Glutamatergic neuron (in vitro differentiated cells): ENCODE measurements at regions not wholly inside any gene's neighbourhood (a gene's known extent, or its start where the extent isn't known, plus 50 kb on each side); places are given as distances from the start of the nearest gene placed in this dataset.

ENCODE experiments used
- DNase-seq: peaks from one replicate; pipeline ENCODE4 v3.0.0; 2022
- H3K27ac Mint-ChIP-seq: one replicate; pipeline ENCODE4 v1.8.0; 2020; ENCODE audit warnings: mild to moderate bottlenecking, mixed read lengths, inconsistent platforms; ENCODE audit not compliant: unreplicated experiment
- H3K27me3 Mint-ChIP-seq: one replicate; pipeline ENCODE4 v1.8.0; 2020; ENCODE audit warnings: mild to moderate bottlenecking, moderate library complexity, mixed read lengths, inconsistent platforms; ENCODE audit not compliant: unreplicated experiment
- H3K36me3 Mint-ChIP-seq: one replicate; pipeline ENCODE4 v1.8.0; 2020; ENCODE audit warnings: mild to moderate bottlenecking, mixed read lengths, inconsistent platforms; ENCODE audit not compliant: unreplicated experiment
- H3K4me1 Mint-ChIP-seq: one replicate; pipeline ENCODE4 v1.8.0; 2020; ENCODE audit warnings: mild to moderate bottlenecking, low read depth, mixed read lengths, inconsistent platforms; ENCODE audit not compliant: unreplicated experiment
- H3K4me3 Mint-ChIP-seq: one replicate; pipeline ENCODE4 v1.8.0; 2020; ENCODE audit warnings: mild to moderate bottlenecking, mixed read lengths, inconsistent platforms; ENCODE audit not compliant: unreplicated experiment
- H3K9me3 Mint-ChIP-seq: one replicate; pipeline ENCODE4 v1.8.0; 2020; ENCODE audit warnings: mild to moderate bottlenecking, moderate library complexity, mixed read lengths, inconsistent platforms; ENCODE audit not compliant: unreplicated experiment
- CTCF ChIP-seq: fragments of 200-600 bp; sonication (generic); IDR thresholded peaks from one replicate; pipeline ENCODE4 v1.5.0; 2021; ENCODE audit not compliant: partially characterized antibody, unreplicated experiment

GRCh38 chr21:24824209-24824608, 783.1 kb downstream of the MRPL39 start:
- H3K9me3 Mint-ChIP-seq: peaks cover 4% of the 10 kb centered on the region
- peaks cover 3% of the 10 kb centered on the region for H3K27me3 Mint-ChIP-seq
- no peaks in the 10 kb centered on the region for H3K36me3 Mint-ChIP-seq
- no peak overlapping the region for H3K4me3 Mint-ChIP-seq
- TF ChIP-seq CTCF: no peak
- no peak overlapping the region for H3K27ac Mint-ChIP-seq
- no peaks in the 10 kb centered on the region for H3K4me1 Mint-ChIP-seq
- DNase-seq: no peak

DNA sequence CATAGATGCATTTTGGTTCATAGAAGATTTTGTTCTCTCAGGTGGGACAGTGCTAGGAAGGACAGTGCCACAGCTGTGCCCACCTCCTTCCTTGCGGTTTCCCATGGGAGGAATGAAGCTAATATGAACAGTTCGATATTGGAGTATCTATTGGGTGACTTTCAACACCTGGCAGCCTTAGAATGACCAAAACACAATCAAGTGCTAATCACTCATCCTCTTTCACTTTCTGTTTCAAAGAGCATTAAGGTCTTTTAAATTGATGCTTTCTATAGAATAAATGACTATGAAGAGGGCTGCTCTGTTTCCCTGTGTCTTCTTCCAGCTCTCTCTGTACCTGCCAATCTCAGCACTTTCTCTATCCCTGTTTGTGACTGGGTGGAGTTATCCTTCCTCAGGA, 784.0 kb downstream of the MRPL39 start:
- no peak for TF ChIP-seq CTCF
- Mint-ChIP-seq H3K27ac (no peak overlapping the region), H3K36me3 (no peaks in the 10 kb centered on the region), H3K4me1 (no peaks in the 10 kb centered on the region), H3K9me3 (peaks cover 4% of the 10 kb centered on the region), H3K4me3 (no peak overlapping the region), H3K27me3 (peaks cover 3% of the 10 kb centered on the region)
- DNase-seq: no peak

DNA sequence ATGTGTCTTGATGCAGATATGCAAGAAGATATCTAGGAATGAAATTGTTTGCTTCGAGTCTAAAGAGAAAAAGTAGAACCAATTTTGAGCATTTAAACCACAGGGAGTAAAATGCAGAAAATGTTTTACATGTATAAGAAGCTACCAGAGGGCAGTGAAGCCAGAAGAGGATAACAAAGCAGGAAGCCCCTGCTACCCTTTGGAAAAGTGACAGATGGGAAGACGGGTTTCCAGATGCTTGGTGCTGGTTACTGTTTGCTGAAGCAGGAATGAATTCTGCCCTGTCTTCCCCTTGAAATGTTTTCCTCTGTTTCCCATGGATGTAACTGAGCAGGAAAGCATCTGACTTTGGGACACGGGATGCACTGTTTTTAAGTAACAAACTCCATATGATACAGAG, 822.2 kb downstream of the MRPL39 start:
- Mint-ChIP-seq H3K4me3 (peak overlapping the region; percentile 70), H3K36me3 (no peaks in the 10 kb centered on the region), H3K4me1 (peaks cover 22% of the 10 kb centered on the region), H3K9me3 (peaks cover 8% of the 10 kb centered on the region), H3K27me3 (peaks cover 8% of the 10 kb centered on the region), H3K27ac (peak overlapping the region; percentile 99)
- DNase-seq: peak; percentile 60
- TF ChIP-seq CTCF: no peak

DNA sequence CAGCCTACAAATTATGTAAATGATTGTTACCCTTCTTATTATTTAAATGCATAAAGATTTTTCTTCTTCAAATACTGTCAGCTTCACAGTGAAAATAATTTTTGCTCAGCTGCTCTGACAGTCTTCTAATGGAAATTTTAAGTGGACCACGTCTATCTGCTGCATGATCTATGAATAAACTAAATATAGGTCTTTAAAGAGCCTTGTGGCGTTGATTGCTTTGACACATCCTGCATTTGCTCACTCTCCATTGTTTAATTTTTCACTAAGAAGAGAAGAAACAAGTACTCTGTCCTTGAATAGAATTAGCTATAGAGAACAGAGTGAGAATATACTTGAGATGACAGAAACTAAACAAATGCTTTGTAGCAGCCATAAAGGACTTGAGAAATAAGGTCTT, 826.1 kb downstream of the MRPL39 start:
- DNase-seq: no peak
- no peak overlapping the region for H3K4me3 Mint-ChIP-seq
- H3K9me3 Mint-ChIP-seq: peaks cover 8% of the 10 kb centered on the region
- H3K36me3 Mint-ChIP-seq: no peaks in the 10 kb centered on the region
- no peak overlapping the region for H3K27ac Mint-ChIP-seq
- H3K27me3 Mint-ChIP-seq: peaks cover 6% of the 10 kb centered on the region
- TF ChIP-seq CTCF: no peak
- peaks cover 16% of the 10 kb centered on the region for H3K4me1 Mint-ChIP-seq

- Mint-ChIP-seq H3K27ac (no peak overlapping the region), H3K27me3 (peaks cover 2% of the 10 kb centered on the region), H3K4me1 (no peaks in the 10 kb centered on the region), H3K36me3 (no peaks in the 10 kb centered on the region), H3K9me3 (no peaks in the 10 kb centered on the region), H3K4me3 (no peak overlapping the region)
- TF ChIP-seq CTCF: no peak
- DNase-seq: no peak
Observed at GRCh38 chr21:24759348-24760075, 847.8 kb downstream of the MRPL39 start.
